ENCODE measurements at regions not wholly inside any gene's neighbourhood (a gene's known extent, or its start where the extent isn't known, plus 50 kb on each side); places are given as distances from the start of the nearest gene placed in this dataset.
"Not testable (repeated sequence)": the region's sequence is repeated elsewhere in the genome, so short reads cannot be mapped to it uniquely, and the experiment has no call there.

DNA sequence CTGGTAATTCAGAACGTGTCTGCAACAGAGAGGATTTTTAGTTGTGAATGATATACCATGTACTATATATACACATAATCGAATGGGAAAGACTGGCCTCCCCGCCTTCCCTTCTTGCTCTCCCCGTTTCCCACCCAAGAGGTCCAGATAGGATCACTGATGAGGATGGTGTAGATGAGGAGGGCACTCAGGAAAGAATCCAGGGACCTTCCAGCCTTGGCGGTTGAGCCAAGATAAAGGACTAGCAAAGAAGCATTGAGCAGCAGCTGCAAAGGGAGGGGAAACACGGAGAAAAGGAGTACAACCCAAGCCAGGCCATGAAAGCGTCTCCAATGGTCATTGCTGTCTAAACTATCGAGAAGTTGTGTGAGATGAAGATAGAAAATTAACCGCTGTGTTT, 84.0 kb upstream of the EXOC2 start:
- CTCF ChIA-PET, result no interaction called here
- 73% methylated on average over 3 of the region's 9 CpGs for WGBS (ENCODE audit: insufficient coverage)

GRCh38 chr6:776528-776931, 83.6 kb upstream of the EXOC2 start:
- H3K4me3 Mint-ChIP-seq, result no peak overlapping the region
- ATAC-seq (replicated peaks in 1 of 4) (no peak), DNase-seq (no peak)
- H3K36me3 Mint-ChIP-seq, result no peaks in the 10 kb centered on the region
- Histone ChIP-seq H3K4me3 (ENCODE audit: control insufficient read depth in 1 of 2, extremely low read depth in 1 of 2, low read length in 1 of 2) (no peak overlapping the region), H3K27me3 (replicated peaks in 1 of 2; ENCODE audit: control insufficient read depth in 2 of 2, extremely low read depth in 1 of 2, insufficient read depth in 2 of 2, low read length in 1 of 2) (peaks cover 0 to 14% of the 10 kb centered on the region in 2 experiments), H3K4me1 (ENCODE audit: control insufficient read depth in 1 of 2, extremely low read depth in 1 of 2, insufficient read depth in 2 of 2, low read length in 2 of 2) (no peaks in the 10 kb centered on the region), H3K9me3 (no peaks in the 10 kb centered on the region), H3K27ac (ENCODE audit: low read length) (no peak overlapping the region), H3K36me3 (ENCODE audit: control insufficient read depth in 2 of 2, extremely low read depth in 1 of 2, insufficient read depth in 1 of 2, low read length in 1 of 2) (no peaks in the 10 kb centered on the region)
- ChIA-PET POLR2A (no interaction called here), CTCF (no interaction called here)
- 88% methylated on average over 1 of the region's 3 CpGs for WGBS (ENCODE audit: insufficient coverage)
- peaks cover 29 to 35% of the 10 kb centered on the region in 2 donors for H3K27me3 Mint-ChIP-seq
- no peaks in the 10 kb centered on the region for H3K4me1 Mint-ChIP-seq
- peaks cover 0 to 3% (median 0%) of the 10 kb centered on the region in 3 donors for H3K9me3 Mint-ChIP-seq
- no peak overlapping the region for H3K27ac Mint-ChIP-seq

More for the DNA sequence above, 84.0 kb upstream of the EXOC2 start:
- Histone ChIP-seq H3K4me3 (ENCODE audit: control insufficient read depth in 1 of 2, extremely low read depth in 1 of 2, low read length in 1 of 2) (no peak overlapping the region), H3K4me1 (ENCODE audit: control insufficient read depth in 1 of 2, extremely low read depth in 1 of 2, insufficient read depth in 2 of 2, low read length in 2 of 2) (no peaks in the 10 kb centered on the region), H3K9me3 (no peaks in the 10 kb centered on the region), H3K27ac (ENCODE audit: low read length) (no peak overlapping the region), H3K27me3 (replicated peaks in 1 of 2; ENCODE audit: control insufficient read depth in 2 of 2, extremely low read depth in 1 of 2, insufficient read depth in 2 of 2, low read length in 1 of 2) (peaks cover 0 to 17% of the 10 kb centered on the region in 2 experiments), H3K36me3 (ENCODE audit: control insufficient read depth in 2 of 2, extremely low read depth in 1 of 2, insufficient read depth in 1 of 2, low read length in 1 of 2) (no peaks in the 10 kb centered on the region)
- ATAC-seq (replicated peaks in 1 of 4) (no peak), DNase-seq (no peak)
- Mint-ChIP-seq H3K9me3 (no peaks in the 10 kb centered on the region), H3K36me3 (no peaks in the 10 kb centered on the region), H3K4me1 (no peaks in the 10 kb centered on the region), H3K27me3 (peaks cover 33 to 35% of the 10 kb centered on the region in 2 donors), H3K4me3 (no peak overlapping the region), H3K27ac (no peak overlapping the region)
- POLR2A ChIA-PET, result no interaction called here

DNA sequence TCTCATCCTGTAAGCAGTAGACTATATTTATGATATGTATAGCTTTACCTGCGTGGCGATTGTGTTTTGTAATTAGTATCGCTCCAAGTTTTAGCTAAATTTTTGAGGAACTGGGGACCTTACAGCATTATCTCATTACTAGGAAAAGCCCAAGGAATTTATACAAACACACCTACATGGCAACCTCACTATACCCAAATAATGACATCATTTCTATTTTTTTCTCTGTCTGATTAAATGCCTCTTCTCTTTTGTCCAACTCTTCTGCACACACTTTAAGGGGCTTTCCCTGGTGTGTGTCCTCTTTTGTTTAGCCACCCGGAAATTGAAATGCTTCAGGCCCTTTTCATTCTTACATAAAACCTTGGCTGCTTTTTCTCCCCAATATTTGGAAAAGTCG, 82.9 kb upstream of the EXOC2 start:
- Mint-ChIP-seq H3K27ac (no peak overlapping the region), H3K4me3 (no peak overlapping the region), H3K4me1 (no peaks in the 10 kb centered on the region), H3K27me3 (peaks cover 27 to 33% of the 10 kb centered on the region in 2 donors), H3K36me3 (no peaks in the 10 kb centered on the region), H3K9me3 (peaks cover 0 to 3% (median 0%) of the 10 kb centered on the region in 3 donors)
- Histone ChIP-seq H3K27me3 (replicated peaks in 1 of 2; ENCODE audit: control insufficient read depth in 2 of 2, extremely low read depth in 1 of 2, insufficient read depth in 2 of 2, low read length in 1 of 2) (peaks cover 0 to 10% of the 10 kb centered on the region in 2 experiments), H3K4me1 (ENCODE audit: control insufficient read depth in 1 of 2, extremely low read depth in 1 of 2, insufficient read depth in 2 of 2, low read length in 2 of 2) (no peaks in the 10 kb centered on the region), H3K4me3 (ENCODE audit: control insufficient read depth in 1 of 2, extremely low read depth in 1 of 2, low read length in 1 of 2) (no peak overlapping the region), H3K27ac (ENCODE audit: low read length) (no peak overlapping the region), H3K36me3 (ENCODE audit: control insufficient read depth in 2 of 2, extremely low read depth in 1 of 2, insufficient read depth in 1 of 2, low read length in 1 of 2) (no peaks in the 10 kb centered on the region), H3K9me3 (no peaks in the 10 kb centered on the region)
- WGBS (ENCODE audit: insufficient coverage), result 100% methylated on average over 1 of the region's 5 CpGs
- no peak for DNase-seq
- POLR2A ChIA-PET, result no interaction called here
- no peak for ATAC-seq (replicated peaks in 1 of 4)
- CTCF ChIA-PET, result no interaction called here

GRCh38 chr6:771683-772082, 78.7 kb upstream of the EXOC2 start:
- H3K36me3 ChIP-seq (ENCODE audit: control insufficient read depth in 2 of 2, extremely low read depth in 1 of 2, insufficient read depth in 1 of 2, low read length in 1 of 2); H3K4me1 ChIP-seq (ENCODE audit: control insufficient read depth in 1 of 2, extremely low read depth in 1 of 2, insufficient read depth in 2 of 2, low read length in 2 of 2); H3K27me3 ChIP-seq (replicated peaks in 1 of 2; ENCODE audit: control insufficient read depth in 2 of 2, extremely low read depth in 1 of 2, insufficient read depth in 2 of 2, low read length in 1 of 2); H3K9me3 ChIP-seq; ATAC-seq (replicated peaks in 1 of 4); CTCF ChIA-PET; DNase-seq; H3K36me3 Mint-ChIP-seq; H3K4me3 Mint-ChIP-seq; H3K4me1 Mint-ChIP-seq; H3K27ac ChIP-seq (ENCODE audit: low read length); H3K4me3 ChIP-seq (ENCODE audit: control insufficient read depth in 1 of 2, extremely low read depth in 1 of 2, low read length in 1 of 2); H3K27ac Mint-ChIP-seq; POLR2A ChIA-PET; H3K9me3 Mint-ChIP-seq: not testable (repeated sequence)
- peaks cover 29 to 35% of the 10 kb centered on the region in 2 donors for H3K27me3 Mint-ChIP-seq

- Mint-ChIP-seq H3K4me3 (no peak overlapping the region), H3K27me3 (peaks cover 21 to 30% of the 10 kb centered on the region in 2 donors), H3K27ac (no peak overlapping the region), H3K9me3 (peaks cover 0 to 3% (median 0%) of the 10 kb centered on the region in 3 donors), H3K4me1 (no peaks in the 10 kb centered on the region), H3K36me3 (no peaks in the 10 kb centered on the region)
- Histone ChIP-seq H3K4me3 (ENCODE audit: control insufficient read depth in 1 of 2, extremely low read depth in 1 of 2, low read length in 1 of 2) (no peak overlapping the region), H3K36me3 (ENCODE audit: control insufficient read depth in 2 of 2, extremely low read depth in 1 of 2, insufficient read depth in 1 of 2, low read length in 1 of 2) (no peaks in the 10 kb centered on the region), H3K4me1 (ENCODE audit: control insufficient read depth in 1 of 2, extremely low read depth in 1 of 2, insufficient read depth in 2 of 2, low read length in 2 of 2) (no peaks in the 10 kb centered on the region), H3K27ac (ENCODE audit: low read length) (no peak overlapping the region), H3K27me3 (replicated peaks in 1 of 2; ENCODE audit: control insufficient read depth in 2 of 2, extremely low read depth in 1 of 2, insufficient read depth in 2 of 2, low read length in 1 of 2) (peaks cover 6 to 10% of the 10 kb centered on the region in 2 experiments), H3K9me3 (no peaks in the 10 kb centered on the region)
- no peak for ATAC-seq (replicated peaks in 1 of 4)
- WGBS (ENCODE audit: insufficient coverage), result 90% methylated on average over 3 of the region's 4 CpGs
- CTCF ChIA-PET, result no interaction called here
- DNase-seq, result no peak
- POLR2A ChIA-PET, result no interaction called here
These were observed 75.0 kb upstream of the EXOC2 start for GRCh38 chr6:767755-768512.

- DNase-seq (no peak), ATAC-seq (replicated peaks in 1 of 4) (no peak)
- H3K4me3 Mint-ChIP-seq, result no peak overlapping the region
- H3K4me1 ChIP-seq (ENCODE audit: control insufficient read depth in 1 of 2, extremely low read depth in 1 of 2, insufficient read depth in 2 of 2, low read length in 2 of 2), result no peaks in the 10 kb centered on the region
- POLR2A ChIA-PET, result no interaction called here
- peaks cover 0 to 1% (median 0%) of the 10 kb centered on the region in 3 donors for H3K9me3 Mint-ChIP-seq
- no peaks in the 10 kb centered on the region for H3K36me3 Mint-ChIP-seq
- H3K4me1 Mint-ChIP-seq, result no peaks in the 10 kb centered on the region
- H3K27me3 ChIP-seq (replicated peaks in 1 of 2; ENCODE audit: control insufficient read depth in 2 of 2, extremely low read depth in 1 of 2, insufficient read depth in 2 of 2, low read length in 1 of 2), result peaks cover 6 to 10% of the 10 kb centered on the region in 2 experiments
- no peaks in the 10 kb centered on the region for H3K36me3 ChIP-seq (ENCODE audit: control insufficient read depth in 2 of 2, extremely low read depth in 1 of 2, insufficient read depth in 1 of 2, low read length in 1 of 2)
- H3K9me3 ChIP-seq, result no peaks in the 10 kb centered on the region
- no CpG with 5 or more reads among the region's 5 CpGs for WGBS (ENCODE audit: insufficient coverage)
- H3K27ac ChIP-seq (ENCODE audit: low read length), result no peak overlapping the region
- H3K27me3 Mint-ChIP-seq, result peaks cover 21 to 27% of the 10 kb centered on the region in 2 donors
- CTCF ChIA-PET, result no interaction called here
- no peak overlapping the region for H3K27ac Mint-ChIP-seq
- H3K4me3 ChIP-seq (ENCODE audit: control insufficient read depth in 1 of 2, extremely low read depth in 1 of 2, low read length in 1 of 2), result no peak overlapping the region
These were observed 73.7 kb upstream of the EXOC2 start for GRCh38 chr6:766625-767024.

- H3K36me3 Mint-ChIP-seq, result no peaks in the 10 kb centered on the region
- no peak overlapping the region for H3K4me3 Mint-ChIP-seq
- no peaks in the 10 kb centered on the region for H3K4me1 ChIP-seq (ENCODE audit: control insufficient read depth in 1 of 2, extremely low read depth in 1 of 2, insufficient read depth in 2 of 2, low read length in 2 of 2)
- H3K27ac ChIP-seq (ENCODE audit: low read length), result no peak overlapping the region
- H3K4me3 ChIP-seq (ENCODE audit: control insufficient read depth in 1 of 2, extremely low read depth in 1 of 2, low read length in 1 of 2), result no peak overlapping the region
- no peak overlapping the region for H3K27ac Mint-ChIP-seq
- H3K27me3 Mint-ChIP-seq, result peaks cover 11 to 12% of the 10 kb centered on the region in 2 donors
- no peak for ATAC-seq (replicated peaks in 1 of 4)
- no peak for DNase-seq
- H3K4me1 Mint-ChIP-seq, result no peaks in the 10 kb centered on the region
- H3K9me3 ChIP-seq, result no peaks in the 10 kb centered on the region
- H3K27me3 ChIP-seq (replicated peaks in 1 of 2; ENCODE audit: control insufficient read depth in 2 of 2, extremely low read depth in 1 of 2, insufficient read depth in 2 of 2, low read length in 1 of 2), result peaks cover 8 to 18% of the 10 kb centered on the region in 2 experiments
- 86% methylated on average over 8 of the region's 13 CpGs for WGBS (ENCODE audit: insufficient coverage)
- H3K36me3 ChIP-seq (ENCODE audit: control insufficient read depth in 2 of 2, extremely low read depth in 1 of 2, insufficient read depth in 1 of 2, low read length in 1 of 2), result no peaks in the 10 kb centered on the region
- ChIA-PET POLR2A (no interaction called here), CTCF (no interaction called here)
- no peaks in the 10 kb centered on the region for H3K9me3 Mint-ChIP-seq
These were observed 69.1 kb upstream of the EXOC2 start for GRCh38 chr6:761997-762396.
